ENCODE measurements at regions not wholly inside any gene's neighbourhood (a gene's known extent, or its start where the extent isn't known, plus 50 kb on each side); places are given as distances from the start of the nearest gene placed in this dataset.

DNA sequence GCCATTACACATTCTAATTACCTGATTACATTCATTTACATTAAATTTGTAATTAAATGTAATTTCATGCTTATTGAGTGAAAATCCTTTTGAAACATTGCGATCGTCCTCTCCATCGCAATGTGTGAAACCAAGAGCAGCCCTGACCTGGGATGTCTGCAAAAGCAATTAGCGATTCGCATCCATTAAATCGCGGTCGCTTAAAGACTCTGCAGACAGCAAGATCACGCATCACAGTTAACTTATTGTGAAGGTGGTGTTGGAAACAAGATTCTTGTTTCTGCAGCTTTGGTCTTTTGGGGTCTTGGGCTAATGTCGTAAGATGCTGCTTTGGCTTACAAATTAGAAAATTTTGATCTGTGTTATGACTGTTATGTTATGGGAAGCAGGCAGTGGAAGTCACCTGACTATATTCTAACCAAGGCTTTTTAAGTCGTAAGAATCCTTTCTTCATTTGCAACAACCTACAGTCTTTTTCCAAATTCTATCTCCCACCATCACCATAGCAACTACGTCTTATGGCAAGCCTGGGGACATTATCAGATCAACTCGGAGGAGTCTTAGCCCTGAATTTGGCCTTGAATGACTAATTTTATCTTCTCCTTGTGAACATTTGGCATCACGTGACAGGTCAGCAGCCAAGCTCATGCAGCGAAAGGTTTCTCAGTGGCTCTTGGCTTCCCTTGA lies 142.8 kb upstream of the SOX1 start:
- DNase-seq (ENCODE audit: low read depth) (no peak), FAIRE-seq (no peak)
- Histone ChIP-seq H3K4me3 (ENCODE audit: low read depth, low read length) (no peak overlapping the region), H3K27me3 (ENCODE audit: control insufficient read depth, insufficient read depth, low read length) (no peaks in the 10 kb centered on the region), H3K36me3 (ENCODE audit: control insufficient read depth, insufficient read depth, low read length) (no peaks in the 10 kb centered on the region)
- TF ChIP-seq, protein P1, sequence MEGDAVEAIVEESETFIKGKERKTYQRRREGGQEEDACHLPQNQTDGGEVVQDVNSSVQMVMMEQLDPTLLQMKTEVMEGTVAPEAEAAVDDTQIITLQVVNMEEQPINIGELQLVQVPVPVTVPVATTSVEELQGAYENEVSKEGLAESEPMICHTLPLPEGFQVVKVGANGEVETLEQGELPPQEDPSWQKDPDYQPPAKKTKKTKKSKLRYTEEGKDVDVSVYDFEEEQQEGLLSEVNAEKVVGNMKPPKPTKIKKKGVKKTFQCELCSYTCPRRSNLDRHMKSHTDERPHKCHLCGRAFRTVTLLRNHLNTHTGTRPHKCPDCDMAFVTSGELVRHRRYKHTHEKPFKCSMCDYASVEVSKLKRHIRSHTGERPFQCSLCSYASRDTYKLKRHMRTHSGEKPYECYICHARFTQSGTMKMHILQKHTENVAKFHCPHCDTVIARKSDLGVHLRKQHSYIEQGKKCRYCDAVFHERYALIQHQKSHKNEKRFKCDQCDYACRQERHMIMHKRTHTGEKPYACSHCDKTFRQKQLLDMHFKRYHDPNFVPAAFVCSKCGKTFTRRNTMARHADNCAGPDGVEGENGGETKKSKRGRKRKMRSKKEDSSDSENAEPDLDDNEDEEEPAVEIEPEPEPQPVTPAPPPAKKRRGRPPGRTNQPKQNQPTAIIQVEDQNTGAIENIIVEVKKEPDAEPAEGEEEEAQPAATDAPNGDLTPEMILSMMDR (IDR thresholded peaks at IDR 0.05; ENCODE audit: insufficient read depth, low read length, severe bottlenecking): no peak

DNA sequence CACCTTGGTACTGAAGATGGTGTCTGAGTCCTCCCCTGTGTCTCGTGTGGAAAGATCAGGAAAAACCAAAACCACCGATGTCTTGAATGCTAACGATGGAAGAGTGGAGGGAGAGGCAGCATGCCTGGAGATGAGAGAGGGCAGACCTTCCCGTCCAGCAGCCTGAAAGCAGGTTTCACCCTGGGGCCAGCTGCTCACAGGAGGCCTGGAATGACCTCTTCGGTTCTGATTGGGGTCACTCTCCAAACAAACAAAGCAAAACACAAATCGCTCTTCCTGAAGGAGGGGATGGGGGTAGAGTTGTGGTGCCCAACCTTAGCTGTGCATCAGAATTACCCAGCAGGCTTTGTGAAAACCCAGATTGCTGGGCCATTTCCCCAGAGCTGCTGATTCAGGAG lies 142.3 kb upstream of the SOX1 start:
- TF ChIP-seq, protein P1 (IDR thresholded peaks at IDR 0.05; ENCODE audit: insufficient read depth, low read length, severe bottlenecking): no peak
- Histone ChIP-seq H3K36me3 (ENCODE audit: control insufficient read depth, insufficient read depth, low read length) (no peaks in the 10 kb centered on the region), H3K27me3 (ENCODE audit: control insufficient read depth, insufficient read depth, low read length) (no peaks in the 10 kb centered on the region), H3K4me3 (ENCODE audit: low read depth, low read length) (no peak overlapping the region)
- no peak for FAIRE-seq
- no peak for DNase-seq (ENCODE audit: low read depth)

DNA sequence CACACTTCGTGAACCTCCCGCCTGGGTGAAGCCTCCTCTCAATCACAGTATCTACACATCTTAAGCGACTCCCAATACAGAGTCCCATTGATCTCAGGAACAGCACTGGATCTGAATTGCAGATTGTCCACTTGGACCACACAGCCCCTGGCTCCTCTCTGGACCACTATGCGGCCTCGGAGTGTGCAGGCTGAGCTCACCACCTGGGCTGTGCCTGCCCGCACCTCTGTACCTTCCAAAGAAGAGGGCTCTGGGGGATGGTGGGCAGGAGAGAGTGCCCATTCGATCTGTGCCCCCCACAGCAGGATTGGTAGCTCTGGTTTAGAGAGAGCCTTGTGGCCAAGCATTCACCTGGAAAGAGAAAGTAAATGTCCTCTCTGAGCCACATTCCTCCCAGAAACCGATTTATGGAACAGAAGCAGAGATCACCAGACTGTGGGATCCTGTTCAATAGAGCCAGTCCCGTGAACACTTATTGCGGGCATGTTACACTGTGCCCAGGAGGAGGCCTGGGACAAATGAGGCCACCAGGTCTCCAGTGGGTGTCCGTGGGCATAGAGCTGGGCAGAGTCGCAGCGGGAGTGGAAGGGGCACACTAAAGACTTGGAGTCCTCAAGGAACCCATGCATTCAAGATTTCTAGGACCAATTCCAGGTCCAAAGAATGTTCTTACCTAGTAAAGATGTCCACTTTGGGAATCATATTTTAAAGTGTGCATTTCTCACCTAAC lies 141.6 kb upstream of the SOX1 start:
- Histone ChIP-seq H3K27me3 (ENCODE audit: control insufficient read depth, insufficient read depth, low read length) (no peaks in the 10 kb centered on the region), H3K4me3 (ENCODE audit: low read depth, low read length) (no peak overlapping the region), H3K36me3 (ENCODE audit: control insufficient read depth, insufficient read depth, low read length) (no peaks in the 10 kb centered on the region)
- TF ChIP-seq, protein P1 (IDR thresholded peaks at IDR 0.05; ENCODE audit: insufficient read depth, low read length, severe bottlenecking): no peak
- no peak for FAIRE-seq
- DNase-seq (ENCODE audit: low read depth): no peak

DNA sequence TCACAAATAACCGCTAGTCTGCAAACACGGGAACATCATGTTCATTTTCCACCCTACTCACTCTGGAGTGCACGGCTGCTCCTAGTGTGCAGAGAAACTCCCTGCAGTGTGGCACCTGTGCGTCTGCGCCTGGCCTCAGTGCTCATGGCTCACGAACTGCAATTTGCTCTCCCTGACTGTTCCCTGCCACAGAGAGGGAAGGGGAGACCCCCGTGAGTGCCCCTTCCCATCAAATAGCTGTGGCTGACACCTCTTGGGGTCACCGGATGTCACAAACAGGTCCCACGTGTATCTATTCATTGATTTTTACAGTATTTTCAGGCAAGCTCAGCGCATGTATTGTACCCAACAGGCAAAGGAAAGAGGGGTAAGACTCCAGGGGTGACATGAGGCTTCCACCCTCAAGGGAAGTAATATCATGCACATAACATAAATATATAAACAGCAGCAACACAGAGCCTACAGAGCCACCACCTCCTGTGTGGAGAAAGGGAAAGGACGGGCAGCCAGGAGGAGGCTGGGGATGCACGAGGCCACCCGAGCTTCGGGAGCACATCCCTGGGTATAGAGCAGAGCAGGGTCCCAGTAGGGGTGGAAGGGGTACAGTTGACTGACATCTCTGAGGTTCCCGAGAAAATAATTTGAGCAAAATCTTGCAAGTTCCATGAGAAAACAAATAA lies 140.3 kb upstream of the SOX1 start:
- DNase-seq (ENCODE audit: low read depth): no peak
- no peak for FAIRE-seq
- TF ChIP-seq, protein P1 (IDR thresholded peaks at IDR 0.05; ENCODE audit: insufficient read depth, low read length, severe bottlenecking): no peak
- H3K36me3 ChIP-seq (ENCODE audit: control insufficient read depth, insufficient read depth, low read length): no peaks in the 10 kb centered on the region
- H3K27me3 ChIP-seq (ENCODE audit: control insufficient read depth, insufficient read depth, low read length): no peaks in the 10 kb centered on the region
- no peak overlapping the region for H3K4me3 ChIP-seq (ENCODE audit: low read depth, low read length)

DNA sequence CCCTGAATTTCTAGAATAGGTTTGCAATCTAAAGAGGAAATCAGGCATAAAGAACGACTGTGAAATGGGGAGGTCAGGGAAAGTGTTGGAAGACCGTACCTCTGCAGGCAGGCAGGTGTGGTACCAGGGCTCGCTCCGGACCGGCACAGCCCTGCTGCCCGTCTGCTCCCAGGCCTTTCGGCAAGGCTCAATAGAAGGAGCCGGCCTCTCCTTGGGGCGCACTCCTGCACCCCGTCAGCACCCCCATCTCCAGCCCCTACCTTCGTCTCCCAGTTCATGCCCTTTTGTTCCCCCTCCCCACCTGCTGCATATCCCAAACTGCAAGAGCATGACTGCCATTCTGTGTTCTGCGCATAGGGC lies 139.8 kb upstream of the SOX1 start:
- TF ChIP-seq, protein P1 (IDR thresholded peaks at IDR 0.05; ENCODE audit: insufficient read depth, low read length, severe bottlenecking): no peak
- no peak for DNase-seq (ENCODE audit: low read depth)
- FAIRE-seq: no peak

More for the DNA sequence above, 139.8 kb upstream of the SOX1 start:
- Histone ChIP-seq H3K4me3 (ENCODE audit: low read depth, low read length) (no peak overlapping the region), H3K27me3 (ENCODE audit: control insufficient read depth, insufficient read depth, low read length) (no peaks in the 10 kb centered on the region), H3K36me3 (ENCODE audit: control insufficient read depth, insufficient read depth, low read length) (no peaks in the 10 kb centered on the region)
